Adrenal gland (tissue), 9 donors: ENCODE measurements at regions not wholly inside any gene's neighbourhood (a gene's known extent, or its start where the extent isn't known, plus 50 kb on each side); places are given as distances from the start of the nearest gene placed in this dataset.

Source experiments
- DNase-seq, 7 donors: peaks; one replicate each; pipeline ENCODE4 v3.0.0-alpha.2; 2019 to 2020
- H3K27ac ChIP-seq, 5 donors: fragments of 200-600 bp; sonication (generic) in 4 of 5; 1 replicate in 3 of 5; 2 replicates in 2 of 5; pipeline versions ENCODE4 v1.5.1 to v1.8.0; 2016 to 2020; ENCODE audit warnings: mild to moderate bottlenecking in 1 of 5
- H3K27me3 ChIP-seq: fragments of 200-600 bp; 2 replicates; pipeline ENCODE4 v1.8.0; 2021
- H3K36me3 ChIP-seq, 2 donors: fragments of 200-600 bp; replicated peaks in 1 of 2; 1 replicate in 1 of 2; 2 replicates in 1 of 2; pipeline versions ENCODE4 v1.5.1 to v1.8.0; 2018 to 2022
- H3K4me1 ChIP-seq, 2 donors: fragments of 200-600 bp; replicated peaks in 1 of 2; 1 replicate in 1 of 2; 2 replicates in 1 of 2; pipeline versions ENCODE4 v1.5.1 to v1.8.0; 2018 to 2021
- H3K4me3 ChIP-seq, 4 donors: fragments of 200-600 bp; sonication (generic) in 3 of 4; one replicate each; pipeline ENCODE4 v1.5.1; 2016 to 2018
- H3K9me3 ChIP-seq, 3 donors: fragments of 200-600 bp; sonication (generic) in 1 of 3; replicated peaks in 1 of 3; 1 replicate in 2 of 3; 2 replicates in 1 of 3; pipeline versions ENCODE4 v1.5.1 to v1.8.0; 2016 to 2021
- CTCF ChIP-seq, 6 experiments: fragments of 450-650 bp in 4 of 6; fragments of 200-600 bp in 2 of 6; sonication (generic) in 1 of 6; IDR thresholded peaks; 1 replicate in 5 of 6; 2 replicates in 1 of 6; pipeline versions ENCODE4 v1.5.1 to v1.8.0; 2016 to 2021; ENCODE audit warnings: antibody characterized with exemption in 6 of 6, mild to moderate bottlenecking in 2 of 6, moderate library complexity in 1 of 6
- POLR2A ChIP-seq, 2 donors: fragments of 450-650 bp; IDR thresholded peaks; one replicate each; pipeline ENCODE4 v1.6.1; 2017; ENCODE audit warnings: antibody characterized with exemption in 2 of 2, mild to moderate bottlenecking in 2 of 2, moderate library complexity in 1 of 2
- WGBS, 4 donors: extraction: QIAGEN DNeasy Blood & Tissue Kit in 2 of 4; methylation state at CpG; one replicate each; pipeline versions ENCODE4 v1.1.5 to v1.1.7; 2013 to 2017; 5-methylcytosine and 5-hydroxymethylcytosine counted together
- intact Hi-C, 2 donors: fragments of 100-400 bp; cut with DNase I; formaldehyde crosslinking; loops; one replicate each; pipeline versions ENCODE4 v1.14.1 to v1.15.0; 2022 to 2023
- donor health status: healthy with polysubstance abuse.
- donor health status: Bipolar disorder and iron deficiency.
- donor health status: DM: yes; HTN: yes; CAD: no.
- donor health status: DM: no; HTN: no; CAD: no.
- donor health status: DM: no; HTN: no; CAD: no.

GRCh38 chr14:42606839-42607238 is 1000.2 kb downstream of the LRFN5 start:
- no peak for DNase-seq
- Histone ChIP-seq H3K4me1 (no peaks in the 10 kb centered on the region), H3K27ac (no peak overlapping the region), H3K4me3 (no peak overlapping the region), H3K27me3 (no peaks in the 10 kb centered on the region), H3K36me3 (no peaks in the 10 kb centered on the region), H3K9me3 (no peaks in the 10 kb centered on the region)
- intact Hi-C loops = no loop called here
- no peak for TF ChIP-seq CTCF (IDR thresholded peaks at IDR 0.05)
- no peak for TF ChIP-seq POLR2A (IDR thresholded peaks at IDR 0.05)
- 86 to 92% (median 88%) methylated on average over 3 of the region's 3 CpGs for WGBS, 4 donors

GRCh38 chr14:42602336-42602845 is 995.7 kb downstream of the LRFN5 start:
- DNase-seq = no peak
- H3K27ac ChIP-seq = no peak overlapping the region
- 80 to 95% (median 87%) methylated on average over 1 of the region's 1 CpG for WGBS, 4 donors
- no peaks in the 10 kb centered on the region for H3K4me1 ChIP-seq
- TF ChIP-seq POLR2A (IDR thresholded peaks at IDR 0.05) = no peak
- no peak for TF ChIP-seq CTCF (IDR thresholded peaks at IDR 0.05)
- intact Hi-C loops = no loop called here
- H3K4me3 ChIP-seq = no peak overlapping the region
- no peaks in the 10 kb centered on the region for H3K36me3 ChIP-seq
- H3K9me3 ChIP-seq = no peaks in the 10 kb centered on the region
- no peaks in the 10 kb centered on the region for H3K27me3 ChIP-seq

- Histone ChIP-seq H3K9me3 (peaks cover 0 to 7% (median 0%) of the 10 kb centered on the region in 3 donors), H3K27me3 (no peaks in the 10 kb centered on the region), H3K36me3 (no peaks in the 10 kb centered on the region), H3K27ac (no peak overlapping the region), H3K4me1 (no peaks in the 10 kb centered on the region), H3K4me3 (no peak overlapping the region)
- TF ChIP-seq CTCF (IDR thresholded peaks at IDR 0.05) (no peak), POLR2A (IDR thresholded peaks at IDR 0.05) (no peak)
- intact Hi-C loops = no loop called here
- WGBS, 4 donors = 71 to 83% (median 80%) methylated on average over 2 of the region's 2 CpGs
- no peak for DNase-seq
These were observed 965.4 kb downstream of the LRFN5 start for GRCh38 chr14:42572032-42572431.

DNA sequence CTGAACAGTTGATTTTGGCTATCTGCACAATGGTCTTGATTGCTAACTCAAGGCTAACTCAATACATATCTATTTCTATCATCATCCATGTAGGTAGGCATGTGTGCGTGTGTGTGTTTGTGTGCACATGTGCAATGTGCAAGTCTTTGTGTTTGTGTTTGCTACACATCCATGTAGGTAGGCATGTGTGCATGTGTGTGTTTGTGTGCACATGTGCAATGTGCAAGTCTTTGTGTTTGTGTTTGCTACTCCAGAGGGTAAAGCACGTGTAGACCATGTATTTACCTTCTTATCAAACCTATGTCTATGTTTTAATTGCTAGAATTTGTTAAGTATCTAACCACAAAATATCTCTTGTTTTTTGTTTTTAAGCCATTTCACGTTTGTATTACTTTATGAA is 962.6 kb downstream of the LRFN5 start:
- Histone ChIP-seq H3K4me1 (no peaks in the 10 kb centered on the region), H3K27ac (no peak overlapping the region), H3K9me3 (no peaks in the 10 kb centered on the region), H3K27me3 (no peaks in the 10 kb centered on the region), H3K4me3 (no peak overlapping the region), H3K36me3 (no peaks in the 10 kb centered on the region)
- TF ChIP-seq CTCF (IDR thresholded peaks at IDR 0.05) (no peak), POLR2A (IDR thresholded peaks at IDR 0.05) (no peak)
- no peak for DNase-seq
- 56 to 69% (median 62%) methylated on average over 3 of the region's 3 CpGs for WGBS, 4 donors
- intact Hi-C loops = no loop called here
